ENCODE measurements at regions not wholly inside any gene's neighbourhood (a gene's known extent, or its start where the extent isn't known, plus 50 kb on each side); places are given as distances from the start of the nearest gene placed in this dataset.

- no peak overlapping the region for H3K27ac ChIP-seq (ENCODE audit: insufficient read depth, low read length, poor library complexity, severe bottlenecking)
- H3K36me3 Mint-ChIP-seq, result no peaks in the 10 kb centered on the region
- no peaks in the 10 kb centered on the region for H3K9me3 ChIP-seq (ENCODE audit: control insufficient read depth in 2 of 2, low read length in 2 of 2)
- H3K27me3 ChIP-seq (ENCODE audit: control insufficient read depth, insufficient read depth, low read length), result no peaks in the 10 kb centered on the region
- ATAC-seq (ENCODE audit: low read depth in 2 of 2) (no peak), DNase-seq (no peak)
- H3K27me3 Mint-ChIP-seq, result no peaks in the 10 kb centered on the region
- no peaks in the 10 kb centered on the region for H3K36me3 ChIP-seq (ENCODE audit: control insufficient read depth, insufficient read depth, low read length)
- H3K27ac Mint-ChIP-seq, result no peak overlapping the region
- H3K4me3 ChIP-seq (ENCODE audit: low read depth, low read length), result no peak overlapping the region
- no peaks in the 10 kb centered on the region for H3K4me1 ChIP-seq (ENCODE audit: control insufficient read depth, insufficient read depth, low read length, poor library complexity, severe bottlenecking)
- no peak overlapping the region for H3K4me3 Mint-ChIP-seq
- H3K4me1 Mint-ChIP-seq, result no peaks in the 10 kb centered on the region
- no peaks in the 10 kb centered on the region for H3K9me3 Mint-ChIP-seq
These were observed 942.5 kb upstream of the CITED2 start for GRCh38 chr6:140316966-140317365.

GRCh38 chr6:140314682-140315081 lies 940.2 kb upstream of the CITED2 start:
- H3K27ac ChIP-seq (ENCODE audit: insufficient read depth, low read length, poor library complexity, severe bottlenecking), result no peak overlapping the region
- H3K27me3 ChIP-seq (ENCODE audit: control insufficient read depth, insufficient read depth, low read length), result no peaks in the 10 kb centered on the region
- no peaks in the 10 kb centered on the region for H3K4me1 ChIP-seq (ENCODE audit: control insufficient read depth, insufficient read depth, low read length, poor library complexity, severe bottlenecking)
- ATAC-seq (ENCODE audit: low read depth in 2 of 2) (no peak), DNase-seq (no peak)
- Mint-ChIP-seq H3K27me3 (no peaks in the 10 kb centered on the region), H3K9me3 (no peaks in the 10 kb centered on the region), H3K4me1 (no peaks in the 10 kb centered on the region), H3K36me3 (no peaks in the 10 kb centered on the region), H3K27ac (no peak overlapping the region), H3K4me3 (no peak overlapping the region)
- no peaks in the 10 kb centered on the region for H3K36me3 ChIP-seq (ENCODE audit: control insufficient read depth, insufficient read depth, low read length)
- H3K9me3 ChIP-seq (ENCODE audit: control insufficient read depth in 2 of 2, low read length in 2 of 2), result no peaks in the 10 kb centered on the region
- H3K4me3 ChIP-seq (ENCODE audit: low read depth, low read length), result no peak overlapping the region

- Mint-ChIP-seq H3K4me3 (no peak overlapping the region), H3K27me3 (no peaks in the 10 kb centered on the region), H3K27ac (no peak overlapping the region), H3K4me1 (no peaks in the 10 kb centered on the region), H3K36me3 (no peaks in the 10 kb centered on the region), H3K9me3 (peaks cover 0 to 4% (median 0%) of the 10 kb centered on the region in 7 donors)
- Histone ChIP-seq H3K27ac (ENCODE audit: insufficient read depth, low read length, poor library complexity, severe bottlenecking) (no peak overlapping the region), H3K4me1 (ENCODE audit: control insufficient read depth, insufficient read depth, low read length, poor library complexity, severe bottlenecking) (no peaks in the 10 kb centered on the region), H3K9me3 (ENCODE audit: control insufficient read depth in 2 of 2, low read length in 2 of 2) (no peaks in the 10 kb centered on the region), H3K4me3 (ENCODE audit: low read depth, low read length) (no peak overlapping the region), H3K27me3 (ENCODE audit: control insufficient read depth, insufficient read depth, low read length) (no peaks in the 10 kb centered on the region), H3K36me3 (ENCODE audit: control insufficient read depth, insufficient read depth, low read length) (no peaks in the 10 kb centered on the region)
- DNase-seq (no peak), ATAC-seq (ENCODE audit: low read depth in 2 of 2) (no peak)
These were observed 936.7 kb upstream of the CITED2 start for GRCh38 chr6:140311146-140311545.

GRCh38 chr6:140303218-140303949 lies 928.9 kb upstream of the CITED2 start:
- Mint-ChIP-seq H3K36me3 (no peaks in the 10 kb centered on the region), H3K27ac (peak overlapping the region in 1 of 3 donors; percentile 70), H3K4me3 (peak overlapping the region in 1 of 4 donors; percentile 63), H3K9me3 (peaks cover 0 to 4% (median 0%) of the 10 kb centered on the region in 7 donors), H3K27me3 (no peaks in the 10 kb centered on the region), H3K4me1 (no peaks in the 10 kb centered on the region)
- Histone ChIP-seq H3K4me1 (ENCODE audit: control insufficient read depth, insufficient read depth, low read length, poor library complexity, severe bottlenecking) (no peaks in the 10 kb centered on the region), H3K27ac (ENCODE audit: insufficient read depth, low read length, poor library complexity, severe bottlenecking) (no peak overlapping the region), H3K27me3 (ENCODE audit: control insufficient read depth, insufficient read depth, low read length) (no peaks in the 10 kb centered on the region), H3K9me3 (ENCODE audit: control insufficient read depth in 2 of 2, low read length in 2 of 2) (no peaks in the 10 kb centered on the region), H3K4me3 (ENCODE audit: low read depth, low read length) (no peak overlapping the region), H3K36me3 (ENCODE audit: control insufficient read depth, insufficient read depth, low read length) (no peaks in the 10 kb centered on the region)
- ATAC-seq (ENCODE audit: low read depth in 2 of 2) (no peak), DNase-seq (no peak)

DNA sequence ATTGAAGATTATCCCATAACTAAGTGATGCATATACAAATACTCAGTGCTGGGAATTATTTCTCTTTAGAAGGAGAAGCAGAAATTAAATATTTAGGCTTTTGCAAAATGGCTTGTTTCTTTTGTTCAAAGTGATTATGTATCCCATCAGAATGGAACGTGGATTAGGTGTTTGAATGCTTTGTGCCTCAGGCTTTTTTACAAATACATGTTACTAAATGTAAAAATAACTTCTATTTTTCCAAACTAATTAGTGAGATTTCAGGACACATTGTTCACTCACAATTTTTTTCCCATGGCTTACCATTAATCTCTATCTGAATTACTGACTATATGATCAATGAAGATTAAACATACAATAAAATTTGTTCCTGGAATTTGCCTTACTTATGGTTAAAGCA lies 925.9 kb upstream of the CITED2 start:
- H3K27ac Mint-ChIP-seq, result no peak overlapping the region
- no peaks in the 10 kb centered on the region for H3K27me3 Mint-ChIP-seq
- no peaks in the 10 kb centered on the region for H3K36me3 Mint-ChIP-seq
- H3K4me1 Mint-ChIP-seq, result no peaks in the 10 kb centered on the region
- Histone ChIP-seq H3K36me3 (ENCODE audit: control insufficient read depth, insufficient read depth, low read length) (no peaks in the 10 kb centered on the region), H3K27ac (ENCODE audit: insufficient read depth, low read length, poor library complexity, severe bottlenecking) (no peak overlapping the region), H3K4me1 (ENCODE audit: control insufficient read depth, insufficient read depth, low read length, poor library complexity, severe bottlenecking) (no peaks in the 10 kb centered on the region), H3K27me3 (ENCODE audit: control insufficient read depth, insufficient read depth, low read length) (no peaks in the 10 kb centered on the region), H3K9me3 (ENCODE audit: control insufficient read depth in 2 of 2, low read length in 2 of 2) (no peaks in the 10 kb centered on the region), H3K4me3 (ENCODE audit: low read depth, low read length) (no peak overlapping the region)
- H3K4me3 Mint-ChIP-seq, result no peak overlapping the region
- peaks cover 0 to 11% (median 0%) of the 10 kb centered on the region in 7 donors for H3K9me3 Mint-ChIP-seq
- ATAC-seq (ENCODE audit: low read depth in 2 of 2) (no peak), DNase-seq (no peak)

- H3K4me1 ChIP-seq (ENCODE audit: control insufficient read depth, insufficient read depth, low read length, poor library complexity, severe bottlenecking), result no peaks in the 10 kb centered on the region
- H3K36me3 Mint-ChIP-seq, result no peaks in the 10 kb centered on the region
- ATAC-seq (ENCODE audit: low read depth in 2 of 2), result no peak
- no peak overlapping the region for H3K4me3 ChIP-seq (ENCODE audit: low read depth, low read length)
- peaks cover 0 to 2% (median 0%) of the 10 kb centered on the region in 7 donors for H3K9me3 Mint-ChIP-seq
- H3K27ac ChIP-seq (ENCODE audit: insufficient read depth, low read length, poor library complexity, severe bottlenecking), result no peak overlapping the region
- no peaks in the 10 kb centered on the region for H3K4me1 Mint-ChIP-seq
- no peak for DNase-seq
- no peak overlapping the region for H3K4me3 Mint-ChIP-seq
- H3K9me3 ChIP-seq (ENCODE audit: control insufficient read depth in 2 of 2, low read length in 2 of 2), result no peaks in the 10 kb centered on the region
- H3K27ac Mint-ChIP-seq, result no peak overlapping the region
- H3K27me3 ChIP-seq (ENCODE audit: control insufficient read depth, insufficient read depth, low read length), result no peaks in the 10 kb centered on the region
- H3K27me3 Mint-ChIP-seq, result no peaks in the 10 kb centered on the region
- no peaks in the 10 kb centered on the region for H3K36me3 ChIP-seq (ENCODE audit: control insufficient read depth, insufficient read depth, low read length)
These were observed 914.7 kb upstream of the CITED2 start for GRCh38 chr6:140289186-140289585.

DNA sequence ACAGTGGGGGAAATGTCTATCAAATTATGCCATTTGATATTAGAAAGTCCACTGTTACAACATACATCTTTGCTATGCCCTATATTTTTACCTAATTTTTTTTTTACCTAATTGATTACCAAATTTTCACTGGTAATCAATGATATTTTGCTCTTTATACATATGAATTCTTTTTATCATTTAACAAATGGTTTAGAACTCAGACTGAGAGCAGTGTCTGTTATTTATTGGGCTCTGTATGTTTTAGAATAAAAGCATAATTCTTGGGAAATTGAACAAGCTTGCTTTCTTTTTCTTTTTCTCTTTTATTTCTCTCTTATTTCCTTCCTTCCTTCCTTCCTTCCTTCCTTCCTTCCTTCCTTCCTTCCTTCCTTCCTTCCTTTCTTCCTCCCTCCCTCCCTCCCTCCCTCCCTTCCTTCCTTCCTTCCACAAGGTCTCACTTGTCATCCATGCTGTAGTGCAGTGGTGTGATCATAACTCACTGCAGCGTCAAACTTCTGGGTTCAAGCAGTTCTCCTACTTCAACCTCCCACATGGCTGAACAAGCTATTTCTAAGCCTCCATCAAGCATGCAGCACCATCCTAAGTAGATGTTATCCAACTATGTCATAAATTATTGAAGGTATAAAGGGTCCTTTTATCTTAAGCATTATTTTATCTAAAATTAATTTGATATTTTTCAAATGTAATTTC lies 911.7 kb upstream of the CITED2 start:
- Histone ChIP-seq H3K36me3 (ENCODE audit: control insufficient read depth, insufficient read depth, low read length) (no peaks in the 10 kb centered on the region), H3K4me3 (ENCODE audit: low read depth, low read length) (no peak overlapping the region), H3K27ac (ENCODE audit: insufficient read depth, low read length, poor library complexity, severe bottlenecking) (no peak overlapping the region), H3K27me3 (ENCODE audit: control insufficient read depth, insufficient read depth, low read length) (no peaks in the 10 kb centered on the region), H3K9me3 (ENCODE audit: control insufficient read depth in 2 of 2, low read length in 2 of 2) (no peaks in the 10 kb centered on the region), H3K4me1 (ENCODE audit: control insufficient read depth, insufficient read depth, low read length, poor library complexity, severe bottlenecking) (no peaks in the 10 kb centered on the region)
- H3K4me3 Mint-ChIP-seq, result no peak overlapping the region
- no peaks in the 10 kb centered on the region for H3K27me3 Mint-ChIP-seq
- H3K36me3 Mint-ChIP-seq, result no peaks in the 10 kb centered on the region
- H3K27ac Mint-ChIP-seq, result no peak overlapping the region
- ATAC-seq (ENCODE audit: low read depth in 2 of 2), result no peak
- DNase-seq, result no peak
- H3K4me1 Mint-ChIP-seq, result no peaks in the 10 kb centered on the region
- peaks cover 0 to 7% (median 0%) of the 10 kb centered on the region in 7 donors for H3K9me3 Mint-ChIP-seq

DNA sequence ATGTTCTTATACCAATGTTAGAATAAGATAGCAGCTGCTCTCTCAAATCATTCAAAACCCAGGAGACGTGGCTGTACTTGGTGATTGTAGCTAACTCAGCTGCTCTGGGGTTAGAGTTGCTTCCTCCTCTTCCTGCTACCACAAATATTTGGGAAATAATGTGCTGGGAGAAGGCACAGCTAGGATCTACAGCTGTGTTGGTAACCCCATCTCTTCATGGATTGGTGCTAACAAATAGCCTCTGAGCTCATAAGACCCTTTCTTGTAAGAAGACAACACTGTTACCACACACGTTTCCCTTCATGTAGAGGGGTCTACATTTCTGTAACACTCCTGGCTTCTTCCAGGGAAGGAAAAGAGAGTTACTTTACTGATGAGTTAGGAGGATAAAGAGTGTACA lies 911.0 kb upstream of the CITED2 start:
- no peaks in the 10 kb centered on the region for H3K36me3 ChIP-seq (ENCODE audit: control insufficient read depth, insufficient read depth, low read length)
- H3K27ac ChIP-seq (ENCODE audit: insufficient read depth, low read length, poor library complexity, severe bottlenecking), result no peak overlapping the region
- H3K4me1 ChIP-seq (ENCODE audit: control insufficient read depth, insufficient read depth, low read length, poor library complexity, severe bottlenecking), result no peaks in the 10 kb centered on the region
- no peak overlapping the region for H3K4me3 ChIP-seq (ENCODE audit: low read depth, low read length)
- DNase-seq (no peak), ATAC-seq (ENCODE audit: low read depth in 2 of 2) (no peak)
- H3K4me1 Mint-ChIP-seq, result no peaks in the 10 kb centered on the region
- H3K27ac Mint-ChIP-seq, result no peak overlapping the region
- H3K27me3 Mint-ChIP-seq, result no peaks in the 10 kb centered on the region
- H3K4me3 Mint-ChIP-seq, result no peak overlapping the region
- H3K9me3 Mint-ChIP-seq, result peaks cover 0 to 7% (median 0%) of the 10 kb centered on the region in 7 donors
- H3K36me3 Mint-ChIP-seq, result no peaks in the 10 kb centered on the region
- H3K9me3 ChIP-seq (ENCODE audit: control insufficient read depth in 2 of 2, low read length in 2 of 2), result no peaks in the 10 kb centered on the region
- H3K27me3 ChIP-seq (ENCODE audit: control insufficient read depth, insufficient read depth, low read length), result no peaks in the 10 kb centered on the region

Measured in CD4-positive, CD25-positive, alpha-beta regulatory T cell (primary cell).